ENCODE measurements at regions not wholly inside any gene's neighbourhood (a gene's known extent, or its start where the extent isn't known, plus 50 kb on each side); places are given as distances from the start of the nearest gene placed in this dataset.

DNA sequence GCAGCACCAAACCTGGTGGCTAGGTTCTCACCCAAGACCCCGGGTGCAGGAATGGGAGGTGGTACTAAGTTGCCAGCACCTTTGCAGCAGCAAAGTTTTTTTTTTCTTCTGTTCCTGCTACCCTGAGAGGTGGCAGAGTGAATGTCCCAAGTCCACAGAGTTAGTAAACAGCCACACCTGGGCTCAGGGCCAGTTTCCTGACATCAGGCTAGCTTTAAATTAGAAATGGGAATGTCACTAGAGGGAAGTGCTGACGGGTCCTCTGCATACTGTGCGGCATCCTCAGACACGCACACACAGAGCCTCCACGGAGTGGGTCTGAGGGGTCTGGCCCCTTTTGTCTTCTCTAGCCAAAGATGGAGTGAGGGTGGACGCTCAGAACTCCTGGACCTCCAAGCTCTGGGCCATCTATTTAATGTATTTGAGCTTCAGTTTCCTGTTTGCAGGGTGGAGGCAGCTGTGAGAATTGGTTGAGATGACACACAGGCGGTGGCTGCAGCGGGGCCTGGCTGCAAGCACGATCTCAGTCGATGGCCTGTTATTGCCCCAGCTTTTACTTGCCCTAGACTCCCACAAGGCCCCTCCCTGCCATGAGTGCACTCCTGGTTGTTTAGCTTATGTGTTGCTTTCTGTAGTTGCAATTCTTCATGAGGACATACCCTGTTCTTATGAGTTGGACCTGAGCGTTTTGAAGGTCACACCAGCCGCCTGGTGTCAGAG is 751.4 kb upstream of the HS6ST1 start:
- peak; percentile 52 for DNase-seq (ENCODE audit: low read depth)
- TF ChIP-seq, protein P1, sequence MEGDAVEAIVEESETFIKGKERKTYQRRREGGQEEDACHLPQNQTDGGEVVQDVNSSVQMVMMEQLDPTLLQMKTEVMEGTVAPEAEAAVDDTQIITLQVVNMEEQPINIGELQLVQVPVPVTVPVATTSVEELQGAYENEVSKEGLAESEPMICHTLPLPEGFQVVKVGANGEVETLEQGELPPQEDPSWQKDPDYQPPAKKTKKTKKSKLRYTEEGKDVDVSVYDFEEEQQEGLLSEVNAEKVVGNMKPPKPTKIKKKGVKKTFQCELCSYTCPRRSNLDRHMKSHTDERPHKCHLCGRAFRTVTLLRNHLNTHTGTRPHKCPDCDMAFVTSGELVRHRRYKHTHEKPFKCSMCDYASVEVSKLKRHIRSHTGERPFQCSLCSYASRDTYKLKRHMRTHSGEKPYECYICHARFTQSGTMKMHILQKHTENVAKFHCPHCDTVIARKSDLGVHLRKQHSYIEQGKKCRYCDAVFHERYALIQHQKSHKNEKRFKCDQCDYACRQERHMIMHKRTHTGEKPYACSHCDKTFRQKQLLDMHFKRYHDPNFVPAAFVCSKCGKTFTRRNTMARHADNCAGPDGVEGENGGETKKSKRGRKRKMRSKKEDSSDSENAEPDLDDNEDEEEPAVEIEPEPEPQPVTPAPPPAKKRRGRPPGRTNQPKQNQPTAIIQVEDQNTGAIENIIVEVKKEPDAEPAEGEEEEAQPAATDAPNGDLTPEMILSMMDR (IDR thresholded peaks at IDR 0.05; ENCODE audit: control insufficient read depth, extremely low read depth, insufficient read depth), result no peak
- H3K4me3 ChIP-seq (ENCODE audit: low read depth, low read length), result no peak overlapping the region

DNA sequence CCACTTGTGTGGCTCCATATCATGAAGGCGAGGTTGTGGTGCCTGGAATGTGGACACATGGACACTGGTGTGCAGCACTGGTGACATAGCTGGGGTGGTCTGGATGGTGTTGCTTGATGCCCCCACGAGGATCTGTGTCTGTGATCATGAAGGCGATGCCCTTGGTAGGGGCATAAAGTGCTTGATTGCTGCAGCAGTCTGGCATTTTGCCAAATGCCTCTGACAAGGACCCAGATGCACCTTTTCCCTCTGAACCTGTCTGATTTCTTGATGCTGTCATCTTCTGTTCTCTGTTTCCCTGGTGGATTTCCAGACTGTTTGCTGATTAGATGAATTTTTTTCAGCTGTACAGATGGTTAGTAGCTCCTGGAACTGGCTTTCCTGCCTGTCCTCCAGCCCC is 752.0 kb upstream of the HS6ST1 start:
- H3K4me3 ChIP-seq (ENCODE audit: low read depth, low read length), result no peak overlapping the region
- TF ChIP-seq, protein P1 (IDR thresholded peaks at IDR 0.05; ENCODE audit: control insufficient read depth, extremely low read depth, insufficient read depth), result no peak
- DNase-seq (ENCODE audit: low read depth), result no peak

DNA sequence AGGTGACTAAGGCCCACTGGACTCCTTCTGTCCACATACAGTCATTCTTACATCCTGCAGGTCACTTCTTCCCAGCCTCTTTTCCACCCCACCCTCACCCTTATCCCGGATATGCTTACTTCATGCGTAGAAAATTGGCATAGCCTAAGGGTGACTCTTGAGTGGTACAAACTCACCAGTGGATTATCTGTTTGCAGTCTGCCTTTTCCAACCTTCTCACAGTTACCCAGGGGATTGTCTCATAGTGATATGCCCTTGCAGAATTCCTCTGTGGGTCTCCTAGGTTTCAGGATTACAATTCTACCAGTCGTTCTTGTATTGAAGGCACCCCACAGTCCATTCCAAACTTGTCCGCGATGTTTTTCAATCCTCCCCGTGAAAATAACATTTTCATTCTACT is 752.9 kb upstream of the HS6ST1 start:
- DNase-seq (ENCODE audit: low read depth), result no peak
- no peak overlapping the region for H3K4me3 ChIP-seq (ENCODE audit: low read depth, low read length)
- TF ChIP-seq, protein P1 (IDR thresholded peaks at IDR 0.05; ENCODE audit: control insufficient read depth, extremely low read depth, insufficient read depth), result no peak

DNA sequence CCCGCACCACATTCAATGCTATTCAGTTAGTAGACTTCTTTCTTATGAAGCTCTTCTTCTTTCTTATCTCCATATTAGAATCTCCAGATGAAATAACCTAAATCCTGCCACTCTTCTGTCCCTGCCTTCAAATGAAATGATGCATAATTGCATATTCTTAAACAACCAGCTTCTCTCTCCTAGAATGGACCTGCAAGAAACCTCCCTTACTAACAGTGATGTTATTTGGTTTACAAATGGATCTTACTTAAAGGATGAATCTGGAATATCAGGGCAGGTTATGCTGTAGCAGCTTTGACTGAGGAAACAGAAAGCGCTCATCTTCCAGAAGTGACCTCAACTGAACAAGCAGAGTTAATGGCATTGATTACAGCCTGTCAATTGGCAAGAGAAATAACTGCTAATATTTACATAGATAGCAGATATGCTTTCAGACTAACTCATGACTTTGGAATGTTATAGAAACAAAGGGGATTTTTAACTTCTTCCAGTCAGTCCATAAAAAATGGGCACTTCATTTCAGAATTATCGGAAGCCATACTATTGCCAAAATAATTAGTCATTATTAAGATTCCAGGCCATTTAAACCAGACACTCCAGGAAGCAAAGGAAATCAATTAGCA is 755.7 kb upstream of the HS6ST1 start:
- H3K4me3 ChIP-seq (ENCODE audit: low read depth, low read length), result no peak overlapping the region
- peak; percentile 58 for DNase-seq (ENCODE audit: low read depth)
- TF ChIP-seq, protein P1 (IDR thresholded peaks at IDR 0.05; ENCODE audit: control insufficient read depth, extremely low read depth, insufficient read depth), result no peak

DNA sequence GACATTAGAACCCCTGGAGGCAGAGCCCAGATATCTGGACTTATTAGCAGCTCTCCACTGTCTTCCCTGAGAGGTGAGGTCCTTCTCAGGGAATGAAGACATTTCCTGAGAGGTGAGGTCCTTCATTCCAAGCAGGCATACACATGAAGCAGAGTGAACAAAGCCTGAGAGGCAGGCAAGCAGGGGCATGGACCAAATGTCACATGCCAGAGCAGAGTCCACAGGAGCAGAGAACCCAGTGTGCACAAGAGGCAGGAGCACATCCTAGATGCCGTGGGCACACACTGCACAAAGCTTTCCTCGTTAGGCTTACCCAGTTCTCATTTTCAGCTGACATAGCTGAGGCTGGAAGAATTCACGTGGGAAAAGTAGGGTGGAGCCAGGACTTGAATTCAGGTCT is 759.9 kb upstream of the HS6ST1 start:
- DNase-seq (ENCODE audit: low read depth), result no peak
- H3K4me3 ChIP-seq (ENCODE audit: low read depth, low read length), result no peak overlapping the region
- TF ChIP-seq, protein P1 (IDR thresholded peaks at IDR 0.05; ENCODE audit: control insufficient read depth, extremely low read depth, insufficient read depth), result no peak

DNA sequence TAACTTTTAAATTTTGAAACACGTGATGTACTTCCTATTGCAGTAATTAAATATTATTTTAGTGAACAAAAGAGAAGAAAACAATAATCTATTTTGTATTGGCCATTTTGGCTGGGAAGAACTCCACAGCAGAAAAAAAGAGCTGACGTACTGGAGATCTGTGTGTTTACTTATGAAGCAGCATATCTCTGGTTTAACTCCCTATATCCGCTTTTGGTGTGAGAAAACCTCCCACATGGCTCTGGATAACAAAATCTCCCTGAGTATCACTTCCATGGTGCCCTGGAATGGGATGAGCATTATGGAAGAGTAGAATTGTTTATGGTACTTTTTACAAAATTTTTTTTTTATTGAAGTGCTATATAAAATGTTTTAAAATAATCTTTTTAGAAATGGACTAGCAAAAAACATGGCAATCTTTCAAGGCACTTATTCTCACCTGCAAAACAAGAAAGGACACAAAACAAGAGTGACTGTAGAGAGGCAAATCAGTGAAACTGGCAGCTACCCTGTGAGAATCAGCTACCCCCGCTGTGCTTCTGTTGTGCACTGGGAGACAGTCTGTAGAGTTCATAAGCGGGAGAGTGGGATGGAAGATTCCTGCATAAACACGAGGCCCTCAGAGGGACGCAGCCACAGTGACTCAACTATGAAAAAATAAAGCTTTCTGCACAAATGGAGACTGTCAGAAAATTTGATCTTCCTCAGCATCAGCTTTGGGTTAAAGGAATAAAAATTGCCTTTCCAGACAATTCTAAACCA is 762.2 kb upstream of the HS6ST1 start:
- TF ChIP-seq, protein P1 (IDR thresholded peaks at IDR 0.05; ENCODE audit: control insufficient read depth, extremely low read depth, insufficient read depth), result no peak
- H3K4me3 ChIP-seq (ENCODE audit: low read depth, low read length), result no peak overlapping the region
- DNase-seq (ENCODE audit: low read depth), result no peak

Data from LNCaP clone FGC (cell line).